IMR-90 (cell line): ENCODE measurements at regions not wholly inside any gene's neighbourhood (a gene's known extent, or its start where the extent isn't known, plus 50 kb on each side); places are given as distances from the start of the nearest gene placed in this dataset.

ENCODE experiments used
- ATAC-seq: fragments of 200-7000 bp; cut with Tn5 transposase; 2 replicates; pipeline ENCODE4 v1.9.1; 2020; ENCODE audit warnings: low read depth, mild to moderate bottlenecking, moderate library complexity
- BruUV-seq: library from RNA; stranded (reverse); fragments of 400-500 nt; replicated peaks from 2 replicates; lab custom pipeline; 2021; lab: Mats Ljungman, UMichigan
- CTCF ChIA-PET: fragments of 300-600 bp; formaldehyde crosslinking; extraction: SDS; loops from one replicate; lab custom pipeline; 2021; ENCODE audit warnings: antibody characterized with exemption; lab: Yijun Ruan, JAX
- POLR2A ChIA-PET: fragments of 300-600 bp; sonication (Branson Sonifier 250); formaldehyde crosslinking; loops from one replicate; lab custom pipeline; 2022; ENCODE audit warnings: antibody characterized with exemption; ENCODE audit not compliant: unreplicated experiment; lab: Charles Lee
- DNase-seq: peaks from one replicate; pipeline ENCODE4 v3.0.0; 2013
- H2AFZ ChIP-seq: replicated peaks from 2 replicates; pipeline ENCODE3; 2013; ENCODE audit warnings: low read length, mild to moderate bottlenecking; ENCODE audit not compliant: poor library complexity
- H2AK5ac ChIP-seq: 2 replicates; pipeline ENCODE4 v1.6.1; 2013; ENCODE audit warnings: low read depth, low read length, inconsistent platforms
- H2AK9ac ChIP-seq: replicated peaks from 2 replicates; pipeline ENCODE3; 2013; ENCODE audit warnings: mild to moderate bottlenecking, low read depth, low read length, moderate library complexity; ENCODE audit not compliant: poor library complexity
- H2BK120ac ChIP-seq: 2 replicates; pipeline ENCODE4 v1.6.1; 2013; ENCODE audit warnings: low read depth, low read length, inconsistent platforms
- H2BK15ac ChIP-seq: 3 replicates; pipeline ENCODE4 v1.6.1; 2013; ENCODE audit warnings: low read depth, low read length, inconsistent platforms
- H2BK20ac ChIP-seq: 2 replicates; pipeline ENCODE4 v1.6.1; 2013; ENCODE audit warnings: low read depth, mild to moderate bottlenecking, inconsistent platforms, low read length, moderate library complexity
- H2BK5ac ChIP-seq: 2 replicates; pipeline ENCODE4 v1.6.1; 2013; ENCODE audit warnings: mild to moderate bottlenecking, low read depth, low read length, inconsistent platforms; ENCODE audit not compliant: poor library complexity, severe bottlenecking
- H3K14ac ChIP-seq: replicated peaks from 2 replicates; pipeline ENCODE4 v1.6.1; 2013; ENCODE audit warnings: low read depth, low read length, inconsistent platforms
- H3K18ac ChIP-seq: 2 replicates; pipeline ENCODE4 v1.6.1; 2013; ENCODE audit warnings: low read depth, low read length, control low read depth
- H3K23ac ChIP-seq: 2 replicates; pipeline ENCODE4 v1.6.1; 2013; ENCODE audit warnings: low read depth, low read length, inconsistent platforms
- H3K27ac ChIP-seq: 2 replicates; pipeline ENCODE4 v1.5.1; 2013; ENCODE audit warnings: mild to moderate bottlenecking, control low read depth, low read length; ENCODE audit not compliant: insufficient read depth
- H3K27me3 ChIP-seq: 2 replicates; pipeline ENCODE4 v1.6.1; 2013; ENCODE audit warnings: low read length; ENCODE audit not compliant: control insufficient read depth, insufficient read depth
- H3K36me3 ChIP-seq: 2 replicates; pipeline ENCODE4 v1.6.1; 2013; ENCODE audit warnings: low read length, mixed read lengths; ENCODE audit not compliant: control insufficient read depth, insufficient read depth
- H3K4ac ChIP-seq: 2 replicates; pipeline ENCODE4 v1.6.1; 2013; ENCODE audit warnings: low read depth, low read length, inconsistent platforms
- H3K4me1 ChIP-seq: 2 replicates; pipeline ENCODE4 v1.6.1; 2013; ENCODE audit warnings: low read length, mixed read lengths; ENCODE audit not compliant: control insufficient read depth, insufficient read depth
- H3K4me2 ChIP-seq: 2 replicates; pipeline ENCODE4 v1.6.1; 2013; ENCODE audit warnings: low read depth, mild to moderate bottlenecking, control low read depth, low read length, moderate library complexity
- H3K4me3 ChIP-seq: 2 replicates; pipeline ENCODE4 v1.5.1; 2013; ENCODE audit warnings: low read depth, mild to moderate bottlenecking, control low read depth, low read length, moderate library complexity; ENCODE audit not compliant: insufficient read depth
- H3K56ac ChIP-seq: 2 replicates; pipeline ENCODE4 v1.6.1; 2013; ENCODE audit warnings: low read length, inconsistent platforms; ENCODE audit not compliant: insufficient read depth; ENCODE audit errors: extremely low read depth
- H3K79me1 ChIP-seq, 2 experiments: 2 replicates each; pipeline ENCODE4 v1.6.1; 2013; ENCODE audit warnings: low read length in 2 of 2, inconsistent platforms in 1 of 2, low read depth in 1 of 2
- H3K9ac ChIP-seq: 2 replicates; pipeline ENCODE4 v1.6.1; 2013; ENCODE audit warnings: low read depth, low read length, control low read depth
- H3K9me1 ChIP-seq: 2 replicates; pipeline ENCODE4 v1.6.1; 2013; ENCODE audit warnings: low read length, inconsistent platforms; ENCODE audit not compliant: insufficient read depth
- H3K9me3 ChIP-seq: 2 replicates; pipeline ENCODE4 v1.6.1; 2013; ENCODE audit warnings: low read length; ENCODE audit not compliant: control insufficient read depth, insufficient read depth
- H4K20me1 ChIP-seq: 2 replicates; pipeline ENCODE4 v1.6.1; 2013; ENCODE audit warnings: low read length, inconsistent platforms; ENCODE audit not compliant: insufficient read depth
- H4K5ac ChIP-seq: 2 replicates; pipeline ENCODE4 v1.6.1; 2013; ENCODE audit warnings: mild to moderate bottlenecking, low read depth, low read length, control low read depth
- H4K8ac ChIP-seq, 2 experiments: 2 replicates each; pipeline ENCODE4 v1.6.1; 2013; ENCODE audit warnings: low read depth in 2 of 2, low read length in 2 of 2, control low read depth in 1 of 2, inconsistent platforms in 1 of 2
- H4K91ac ChIP-seq: 2 replicates; pipeline ENCODE4 v1.6.1; 2013; ENCODE audit warnings: low read depth, low read length, inconsistent platforms; ENCODE audit not compliant: insufficient read depth
- BHLHE40 ChIP-seq: fragments of 150-350 bp; IDR thresholded peaks from 2 replicates; pipeline ENCODE4 v1.6.1; 2016; ENCODE audit warnings: mild to moderate bottlenecking, low read depth, low read length
- CEBPB ChIP-seq: IDR thresholded peaks from 2 replicates; pipeline ENCODE4 v1.6.1; 2012; ENCODE audit warnings: low read depth, low read length, improper control_type of control experiment
- CHD1 ChIP-seq: IDR thresholded peaks from 2 replicates; pipeline ENCODE4 v1.6.1; 2012; ENCODE audit warnings: low read depth, low read length, improper control_type of control experiment
- CTCF ChIP-seq: conservative IDR thresholded peaks from 2 replicates; pipeline ENCODE4 v1.5.1; 2012; ENCODE audit warnings: mild to moderate bottlenecking, low read depth, low read length, improper control_type of control experiment
- ELK1 ChIP-seq: fragments of 150-350 bp; IDR thresholded peaks from 2 replicates; pipeline ENCODE4 v1.6.1; 2016; ENCODE audit warnings: low read depth, mild to moderate bottlenecking, low read length, moderate library complexity, borderline replicate concordance
- FOS ChIP-seq: fragments of 150-350 bp; IDR thresholded peaks from 2 replicates; pipeline ENCODE4 v1.6.1; 2016; ENCODE audit warnings: low read depth, low read length
- MAFK ChIP-seq: IDR thresholded peaks from 2 replicates; pipeline ENCODE4 v1.6.1; 2012; ENCODE audit warnings: low read depth, low read length, improper control_type of control experiment
- MAZ ChIP-seq: IDR thresholded peaks from 2 replicates; pipeline ENCODE4 v1.6.1; 2012; ENCODE audit warnings: low read depth, mild to moderate bottlenecking, low read length, improper control_type of control experiment, moderate library complexity, borderline replicate concordance
- MXI1 ChIP-seq: IDR thresholded peaks from 2 replicates; pipeline ENCODE4 v1.6.1; 2012; ENCODE audit warnings: low read depth, mild to moderate bottlenecking, low read length, moderate library complexity, borderline replicate concordance
- NFE2L2 ChIP-seq: fragments of 150-350 bp; IDR thresholded peaks from 2 replicates; pipeline ENCODE4 v1.6.1; 2016; ENCODE audit warnings: low read depth, mild to moderate bottlenecking, low read length
- POLR2A ChIP-seq: IDR thresholded peaks from 2 replicates; pipeline ENCODE4 v1.6.1; 2012; ENCODE audit warnings: mild to moderate bottlenecking, low read depth, low read length
- RAD21 ChIP-seq: IDR thresholded peaks from 2 replicates; pipeline ENCODE4 v1.6.1; 2012; ENCODE audit warnings: low read length, improper control_type of control experiment
- RCOR1 ChIP-seq: IDR thresholded peaks from 2 replicates; pipeline ENCODE4 v1.6.1; 2012; ENCODE audit warnings: mild to moderate bottlenecking, low read length, improper control_type of control experiment; ENCODE audit not compliant: insufficient replicate concordance
- RFX5 ChIP-seq: IDR thresholded peaks from 2 replicates; pipeline ENCODE4 v1.8.0; 2012; ENCODE audit warnings: low read depth, mild to moderate bottlenecking, low read length, moderate library complexity
- SMC3 ChIP-seq: fragments of 150-350 bp; IDR thresholded peaks from 2 replicates; pipeline ENCODE4 v1.6.1; 2016; ENCODE audit warnings: low read depth, mild to moderate bottlenecking, antibody characterized with exemption, low read length, moderate library complexity
- USF2 ChIP-seq: fragments of 150-350 bp; IDR thresholded peaks from 2 replicates; pipeline ENCODE4 v1.6.1; 2017; ENCODE audit warnings: mild to moderate bottlenecking, antibody characterized with exemption, low read length, low read depth
- WGBS, 2 experiments: methylation state at CpG; one replicate each; pipeline versions ENCODE4 v1.1.5 to v1.1.7; 2013; ENCODE audit warnings: missing lambda C conversion rate in 2 of 2; ENCODE audit not compliant: insufficient read length in 1 of 2; ENCODE audit errors: extremely low coverage in 2 of 2; 5-methylcytosine and 5-hydroxymethylcytosine counted together
- dilution Hi-C: fragments of 300-500 bp; cut with HindIII; formaldehyde crosslinking; loops from one replicate; pipeline ENCODE4 v1.14.3; 2018; ENCODE audit warnings: low sequenced_read_pairs; ENCODE audit not compliant: unreplicated experiment
- in situ Hi-C: fragments of 300-500 bp; cut with MboI; formaldehyde crosslinking; loops from 3 replicates; pipeline ENCODE4 v1.14.3; 2019; ENCODE audit warnings: low sequenced_read_pairs, inconsistent platforms, mixed read lengths
- intact Hi-C: fragments of 100-400 bp; cut with micrococcal nuclease; formaldehyde crosslinking; loops from 2 replicates; pipeline ENCODE4 v1.10.0; 2022

GRCh38 chr6:170473301-170473717, 79.8 kb downstream of the PSMB1 start:
- intact Hi-C loops (no loop called here), dilution Hi-C loops (no loop called here), in situ Hi-C loops (no loop called here)
- no peak overlapping the region for H3K18ac ChIP-seq
- CTCF ChIA-PET: no interaction called here
- no peak overlapping the region for H4K91ac ChIP-seq
- no peak overlapping the region for H3K14ac ChIP-seq
- H3K4ac ChIP-seq: no peak overlapping the region
- H3K9me1 ChIP-seq: no peaks in the 10 kb centered on the region
- H2AK5ac ChIP-seq: no peak overlapping the region
- no peak overlapping the region for H2BK15ac ChIP-seq
- H3K36me3 ChIP-seq: no peaks in the 10 kb centered on the region
- H2AFZ ChIP-seq: no peak overlapping the region
- no peak overlapping the region for H3K4me3 ChIP-seq
- DNase-seq (no peak), ATAC-seq (no peak)
- no peak overlapping the region for H3K56ac ChIP-seq
- no peak overlapping the region for H3K27ac ChIP-seq
- TF ChIP-seq ELK1 (no peak), FOS (no peak), CEBPB (no peak), MAFK (no peak), CTCF (no peak), CHD1 (no peak), RFX5 (no peak), BHLHE40 (no peak), POLR2A (no peak), NFE2L2 (no peak), RAD21 (no peak), MAZ (no peak), USF2 (no peak), RCOR1 (no peak), MXI1 (no peak), SMC3 (no peak)
- H3K4me1 ChIP-seq: no peaks in the 10 kb centered on the region
- no peak overlapping the region for H3K4me2 ChIP-seq
- no peak overlapping the region for H3K9ac ChIP-seq
- H4K8ac ChIP-seq: no peak overlapping the region
- no peaks in the 10 kb centered on the region for H3K79me1 ChIP-seq
- POLR2A ChIA-PET: no interaction called here
- no peaks in the 10 kb centered on the region; the same call in 1 of the 2 replicates for H3K9me3 ChIP-seq
- H3K23ac ChIP-seq: no peak overlapping the region
- no peak overlapping the region for H4K5ac ChIP-seq
- no peak overlapping the region for H2BK5ac ChIP-seq
- peaks cover 13% of the 10 kb centered on the region; the same call in 1 of the 2 replicates for H3K27me3 ChIP-seq
- no TSS peak for BruUV-seq
- H2AK9ac ChIP-seq: no peak overlapping the region
- H2BK20ac ChIP-seq: no peak overlapping the region
- no peaks in the 10 kb centered on the region for H4K20me1 ChIP-seq
- H2BK120ac ChIP-seq: no peak overlapping the region
- 14% methylated on average over 1 of the region's 4 CpGs; no CpG with 5 or more reads in 1 of the 2 experiments for WGBS, 2 experiments
